DND-41 (cell line): ENCODE measurements at regions not wholly inside any gene's neighbourhood (a gene's known extent, or its start where the extent isn't known, plus 50 kb on each side); places are given as distances from the start of the nearest gene placed in this dataset.

Experiments used
- EZH2 ChIP-seq: IDR thresholded peaks from 3 replicates; pipeline ENCODE4 v1.6.1; 2012; ENCODE audit warnings: borderline replicate concordance, low read depth, mild to moderate bottlenecking, moderate library complexity, low read length, inconsistent platforms; ENCODE audit not compliant: severe bottlenecking
- TF ChIP-seq, protein P1 (sequence below): IDR thresholded peaks from 2 replicates; pipeline ENCODE4 v1.5.1; 2012; ENCODE audit warnings: borderline replicate concordance, low read length, moderate library complexity, mild to moderate bottlenecking; ENCODE audit not compliant: poor library complexity, severe bottlenecking; ENCODE audit errors: extremely low read depth

DNA sequence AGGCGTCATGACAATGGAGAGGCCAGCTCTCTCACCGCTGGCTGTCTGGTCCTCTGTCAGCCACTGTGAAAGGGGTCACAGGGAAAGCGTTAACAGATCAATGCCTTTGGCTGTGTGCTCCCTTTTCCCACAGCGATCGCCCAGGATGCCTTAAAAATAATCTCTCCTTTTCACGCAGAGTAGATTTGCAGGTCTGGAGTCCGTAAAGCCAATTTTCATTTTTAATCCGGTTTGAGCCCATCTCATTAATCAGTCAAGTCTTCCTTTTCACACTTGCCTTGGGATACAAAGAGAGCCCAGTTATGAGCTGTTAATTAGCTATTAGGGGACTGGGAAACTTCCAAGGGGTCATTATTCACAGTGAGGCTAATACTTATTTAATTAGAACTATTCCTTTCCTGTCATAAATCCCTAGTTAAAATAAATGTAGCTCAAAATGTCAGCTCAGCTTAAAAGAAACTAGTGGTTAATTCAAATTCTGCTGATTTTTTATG lies 104.3 kb upstream of the RASGRP1 start:
- TF ChIP-seq, protein P1, sequence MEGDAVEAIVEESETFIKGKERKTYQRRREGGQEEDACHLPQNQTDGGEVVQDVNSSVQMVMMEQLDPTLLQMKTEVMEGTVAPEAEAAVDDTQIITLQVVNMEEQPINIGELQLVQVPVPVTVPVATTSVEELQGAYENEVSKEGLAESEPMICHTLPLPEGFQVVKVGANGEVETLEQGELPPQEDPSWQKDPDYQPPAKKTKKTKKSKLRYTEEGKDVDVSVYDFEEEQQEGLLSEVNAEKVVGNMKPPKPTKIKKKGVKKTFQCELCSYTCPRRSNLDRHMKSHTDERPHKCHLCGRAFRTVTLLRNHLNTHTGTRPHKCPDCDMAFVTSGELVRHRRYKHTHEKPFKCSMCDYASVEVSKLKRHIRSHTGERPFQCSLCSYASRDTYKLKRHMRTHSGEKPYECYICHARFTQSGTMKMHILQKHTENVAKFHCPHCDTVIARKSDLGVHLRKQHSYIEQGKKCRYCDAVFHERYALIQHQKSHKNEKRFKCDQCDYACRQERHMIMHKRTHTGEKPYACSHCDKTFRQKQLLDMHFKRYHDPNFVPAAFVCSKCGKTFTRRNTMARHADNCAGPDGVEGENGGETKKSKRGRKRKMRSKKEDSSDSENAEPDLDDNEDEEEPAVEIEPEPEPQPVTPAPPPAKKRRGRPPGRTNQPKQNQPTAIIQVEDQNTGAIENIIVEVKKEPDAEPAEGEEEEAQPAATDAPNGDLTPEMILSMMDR, result no peak
- no peak for TF ChIP-seq EZH2
